ENCODE measurements at regions not wholly inside any gene's neighbourhood (a gene's known extent, or its start where the extent isn't known, plus 50 kb on each side); places are given as distances from the start of the nearest gene placed in this dataset.

DNA sequence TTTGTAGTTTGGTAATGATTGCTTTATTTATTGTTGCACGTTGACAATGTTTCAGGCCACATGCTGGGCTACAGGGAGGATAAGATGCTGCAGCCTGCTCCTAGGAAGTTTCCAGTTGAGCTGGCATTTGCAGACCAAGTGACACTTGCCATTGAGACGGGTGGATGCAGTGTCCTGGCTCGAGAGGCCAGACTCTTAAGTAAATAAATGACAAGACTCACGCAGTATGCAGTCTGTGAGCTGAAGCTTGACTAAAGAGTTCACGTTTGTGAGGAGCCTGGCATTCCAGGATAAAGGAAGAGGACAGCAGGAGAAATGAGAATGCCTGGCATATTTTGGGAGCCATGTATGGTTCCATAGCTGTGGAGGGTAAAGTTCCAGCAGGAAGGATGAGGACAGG, 105.8 kb downstream of the BAMBI start:
- peak; percentile 3 for DNase-seq

DNA sequence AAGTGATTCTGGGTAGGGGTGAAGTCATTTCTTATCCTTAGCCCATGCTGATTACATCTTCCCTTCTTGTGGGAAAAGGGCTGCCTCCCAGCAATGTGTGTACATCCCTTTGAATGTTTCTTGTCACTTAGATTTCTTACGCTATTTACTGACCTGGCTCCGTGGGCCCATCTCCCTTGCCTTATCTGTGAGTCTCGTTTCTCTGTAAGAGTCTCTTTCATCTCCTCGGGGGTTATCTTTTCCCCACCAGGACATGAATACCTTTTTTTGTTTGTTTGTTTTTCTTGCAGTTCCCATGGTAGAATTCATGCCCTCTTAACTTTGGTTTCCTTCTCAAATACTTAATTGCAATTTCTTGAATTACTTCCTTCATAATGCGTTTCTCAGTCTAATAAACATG, 107.7 kb downstream of the BAMBI start:
- no peak for DNase-seq

DNA sequence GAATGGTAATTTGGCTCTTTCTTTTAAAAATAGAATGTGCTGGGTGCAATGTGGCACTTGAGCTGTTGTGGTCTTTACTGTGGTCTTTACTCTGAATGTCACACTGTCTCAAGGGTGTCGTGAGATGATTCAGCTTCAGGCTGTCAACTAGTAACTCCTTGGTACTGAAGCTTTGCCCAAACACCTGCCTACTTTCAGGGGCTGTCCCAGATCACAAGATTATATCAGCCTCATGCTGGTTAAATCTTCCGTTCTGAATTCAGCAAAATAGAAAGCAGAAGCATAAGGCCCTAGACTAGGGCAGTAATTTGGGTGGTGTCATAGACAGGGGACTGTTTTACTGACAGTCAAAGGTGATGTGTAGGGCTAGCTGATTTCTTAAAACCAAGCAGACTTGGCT, 110.9 kb downstream of the BAMBI start:
- no peak for DNase-seq

DNA sequence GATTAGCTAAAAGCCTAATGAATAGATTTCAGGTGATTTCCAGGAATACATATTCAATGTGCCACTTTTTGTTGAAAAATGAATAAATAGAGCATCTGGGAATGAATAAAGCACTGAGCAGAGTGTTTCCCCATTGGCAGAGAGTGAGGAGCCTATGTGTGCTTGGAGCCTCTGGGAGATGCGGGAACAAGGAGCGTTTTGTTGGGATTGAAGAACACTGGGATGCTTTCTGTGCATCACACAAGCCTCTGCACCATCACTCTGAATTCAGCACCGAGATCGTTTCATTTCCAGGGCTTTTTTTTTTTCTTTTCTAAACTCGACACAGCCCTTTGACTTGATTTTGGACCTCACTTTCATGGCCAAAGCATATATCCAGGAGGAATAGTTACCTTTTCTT, 111.4 kb downstream of the BAMBI start:
- DNase-seq = no peak

DNA sequence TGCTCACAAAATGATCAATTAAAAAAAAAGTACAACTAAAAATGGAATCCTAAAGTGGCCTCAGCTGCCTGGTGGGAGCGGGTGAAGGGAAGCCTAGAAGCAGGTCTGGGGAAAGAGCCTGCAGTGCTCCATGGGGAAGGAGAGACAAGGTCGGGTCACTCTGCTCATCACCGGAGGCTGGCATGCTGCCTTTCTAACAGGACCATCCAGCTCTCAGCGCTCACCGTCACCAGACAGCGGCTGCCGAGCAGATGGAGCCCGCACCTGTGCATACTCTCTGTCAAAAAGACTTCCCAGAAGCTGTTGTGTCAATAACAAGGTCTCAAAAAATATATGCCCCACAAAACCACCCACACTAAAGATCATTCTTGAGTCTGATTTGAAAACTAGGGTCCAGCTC, 112.8 kb downstream of the BAMBI start:
- DNase-seq = no peak

DNA sequence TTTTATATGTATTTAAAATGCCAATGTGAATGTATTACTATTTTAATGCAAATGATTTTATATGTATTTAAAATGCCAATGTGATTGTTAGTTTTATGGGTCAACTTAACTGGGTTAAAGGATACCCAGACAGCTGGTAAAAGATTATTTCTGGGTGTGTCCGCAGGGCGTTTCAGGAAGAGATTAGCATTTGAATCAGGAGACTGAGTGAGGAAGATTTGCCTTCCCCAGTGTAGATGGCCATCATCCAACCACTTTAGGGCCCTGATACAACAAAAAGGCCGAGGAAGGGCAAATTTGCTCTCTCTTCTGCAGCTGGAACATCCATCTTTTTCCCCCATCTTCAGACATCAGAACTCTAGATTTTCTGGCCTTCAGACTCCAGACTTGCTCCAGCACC, 116.2 kb downstream of the BAMBI start:
- no peak for DNase-seq

DNA sequence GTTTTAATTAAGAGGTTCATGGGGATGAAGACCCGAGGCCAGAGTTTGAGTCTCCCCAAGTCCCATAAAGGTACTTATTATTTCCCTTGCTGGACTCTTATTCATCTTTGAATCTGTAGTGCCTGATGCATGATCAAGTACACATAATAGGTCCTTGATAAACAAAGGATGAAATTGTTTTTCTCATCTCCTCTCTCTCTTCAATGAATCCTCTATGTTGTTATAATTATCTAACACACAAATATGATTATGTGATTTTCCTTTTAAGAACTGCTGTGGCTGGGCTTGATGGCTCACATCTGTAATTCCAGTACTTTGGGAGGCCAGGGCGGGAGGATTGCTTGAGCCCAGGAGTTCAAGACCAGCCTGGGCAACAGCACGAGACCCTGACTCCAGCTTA, 117.7 kb downstream of the BAMBI start:
- no peak for DNase-seq

DNA sequence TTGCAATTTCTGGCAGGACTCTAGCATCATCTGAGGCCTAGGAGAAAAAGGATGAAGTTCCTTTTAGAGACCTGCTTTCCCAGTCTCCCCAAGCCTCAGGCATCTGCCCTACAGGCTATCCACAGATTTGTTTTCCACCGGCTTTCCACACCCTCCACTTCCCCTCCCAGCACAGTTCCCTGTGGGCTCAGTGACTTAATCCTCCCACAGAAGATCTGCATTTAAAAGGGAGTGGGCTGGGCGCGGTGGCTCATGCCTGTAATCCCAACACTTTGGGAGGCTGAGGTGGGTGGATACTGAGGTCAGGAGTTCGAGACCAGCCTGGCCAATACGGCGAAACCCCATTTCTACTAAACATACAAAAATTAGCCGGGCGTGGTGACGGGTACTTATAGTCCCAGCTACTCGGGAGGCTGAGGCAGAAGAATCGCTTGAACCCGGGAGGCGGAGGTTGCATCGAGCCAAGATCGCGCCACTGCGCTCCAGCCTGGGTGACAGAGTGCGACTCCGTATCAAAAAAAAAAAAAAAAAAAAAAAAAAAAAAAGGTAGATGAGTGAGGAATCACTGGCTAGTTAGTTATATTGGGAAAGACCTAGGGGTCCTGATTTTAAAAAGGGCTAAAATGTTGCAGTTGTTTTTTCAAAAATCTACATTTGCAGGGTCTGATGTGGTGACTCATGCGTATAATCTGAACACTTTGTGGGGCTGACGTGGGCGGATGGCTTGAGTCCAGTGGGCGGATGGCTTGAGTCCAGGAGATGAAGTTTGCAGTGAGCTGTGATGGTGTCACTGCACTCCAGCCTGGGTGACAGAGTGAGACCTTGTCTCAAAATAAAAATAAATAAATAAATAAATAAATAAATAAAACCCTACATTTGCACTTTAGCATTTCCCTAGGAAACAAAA, 119.5 kb downstream of the BAMBI start:
- DNase-seq = peak; percentile 59

DNA sequence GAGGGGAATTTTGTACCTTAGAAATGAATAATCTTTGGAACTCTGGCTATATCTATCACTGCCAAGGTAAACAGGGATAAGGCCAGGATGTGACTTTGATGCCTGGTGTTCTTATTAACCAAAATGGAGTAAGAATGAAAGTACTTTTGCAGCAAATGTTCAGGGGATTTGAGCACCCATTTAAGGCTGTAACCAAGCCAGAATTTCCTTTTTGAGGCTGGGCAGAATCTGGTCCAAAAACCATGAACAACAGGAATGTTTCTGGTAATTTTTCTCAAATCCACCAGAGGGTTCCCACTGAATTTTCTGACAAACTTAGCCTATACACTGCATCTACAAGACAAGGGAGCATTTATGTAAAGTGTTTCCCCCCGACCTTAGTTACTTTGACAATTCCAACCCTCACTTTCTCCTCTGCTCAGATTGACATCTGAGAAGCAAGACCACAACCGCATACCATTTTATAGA, 120.6 kb downstream of the BAMBI start:
- DNase-seq = peak; percentile 36

DNA sequence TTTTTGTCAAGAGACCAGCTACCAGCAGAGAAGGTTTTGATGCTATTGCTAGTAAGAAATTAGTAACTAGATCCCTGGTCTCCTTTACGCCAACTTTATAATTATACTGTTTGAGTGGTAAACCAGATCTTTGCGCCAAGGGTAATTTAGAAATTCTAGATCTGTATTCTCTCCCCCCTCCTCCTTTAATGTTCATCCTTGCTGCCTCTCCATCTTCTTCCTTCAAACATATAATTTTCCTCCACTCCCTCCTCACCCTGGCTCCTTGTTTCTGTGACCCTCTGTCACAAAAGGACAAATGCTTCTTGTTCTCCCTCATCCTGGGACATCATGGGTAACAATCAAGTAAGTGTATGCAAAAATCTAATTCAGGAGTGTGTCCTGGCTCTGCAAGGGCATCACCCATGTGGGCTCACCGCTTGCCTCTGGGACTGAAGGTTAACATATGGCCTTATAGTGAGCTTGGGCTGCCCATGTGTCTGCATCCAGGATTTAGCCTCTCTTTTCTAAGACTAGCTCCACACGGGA, 121.2 kb downstream of the BAMBI start:
- DNase-seq = no peak

DNA sequence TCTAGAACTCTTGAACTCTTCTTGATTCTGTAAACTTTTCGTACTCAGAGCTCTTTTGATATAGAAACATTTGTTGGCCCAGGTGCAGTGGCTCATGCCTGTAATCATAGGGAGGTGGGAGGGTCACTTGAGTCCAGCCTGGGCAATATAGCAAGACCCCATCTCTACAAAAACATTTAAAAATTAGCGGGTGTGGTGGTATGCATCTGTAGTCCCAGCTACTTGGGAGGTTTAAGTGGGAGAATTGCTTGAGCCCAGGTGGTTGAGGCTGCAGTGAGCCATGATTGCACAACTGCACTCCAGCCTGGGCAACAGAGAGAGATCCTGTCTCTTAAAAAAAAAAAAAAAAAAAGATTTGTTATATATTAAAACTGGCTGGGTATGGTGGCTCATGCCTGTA, 121.6 kb downstream of the BAMBI start:
- no peak for DNase-seq

DNA sequence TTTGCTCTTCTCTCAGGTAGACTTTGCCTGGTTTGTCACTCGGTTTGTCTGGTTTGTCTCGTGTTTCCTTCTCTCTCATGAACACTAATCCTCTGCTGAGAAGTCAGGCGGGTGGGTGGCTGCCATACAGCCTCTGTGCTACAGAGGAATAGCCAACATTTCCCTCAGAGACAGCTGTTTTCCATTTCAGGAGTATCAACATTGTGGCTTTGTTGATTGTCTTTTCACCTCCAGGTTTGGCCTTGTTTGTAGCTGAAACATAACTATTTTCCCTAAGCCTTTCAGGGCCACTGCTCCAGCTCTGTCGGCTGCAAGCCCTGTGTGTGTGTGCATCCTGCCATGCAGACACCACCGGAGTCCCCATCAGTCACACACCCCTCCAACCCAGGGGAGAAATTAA, 122.8 kb downstream of the BAMBI start:
- DNase-seq = no peak

DNA sequence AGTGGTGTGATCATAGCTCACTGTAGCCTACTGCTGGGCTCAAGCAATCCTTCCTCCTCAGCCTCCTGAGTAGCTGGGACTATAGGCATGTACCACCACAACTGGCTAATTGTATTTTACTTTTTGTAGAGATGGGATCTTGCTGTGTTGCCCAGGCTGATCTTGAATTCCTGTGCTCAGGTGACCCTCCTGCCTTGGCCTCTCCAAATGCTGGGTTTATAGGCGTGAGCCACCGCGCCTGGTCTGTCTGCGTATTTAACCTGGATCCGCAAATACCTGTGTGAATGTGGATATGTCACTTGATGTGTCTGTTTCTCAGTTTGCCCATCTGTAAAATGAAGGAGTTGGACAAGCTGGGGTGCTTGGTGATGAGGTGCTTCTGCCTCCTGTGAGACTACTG, 123.9 kb downstream of the BAMBI start:
- DNase-seq = no peak

DNA sequence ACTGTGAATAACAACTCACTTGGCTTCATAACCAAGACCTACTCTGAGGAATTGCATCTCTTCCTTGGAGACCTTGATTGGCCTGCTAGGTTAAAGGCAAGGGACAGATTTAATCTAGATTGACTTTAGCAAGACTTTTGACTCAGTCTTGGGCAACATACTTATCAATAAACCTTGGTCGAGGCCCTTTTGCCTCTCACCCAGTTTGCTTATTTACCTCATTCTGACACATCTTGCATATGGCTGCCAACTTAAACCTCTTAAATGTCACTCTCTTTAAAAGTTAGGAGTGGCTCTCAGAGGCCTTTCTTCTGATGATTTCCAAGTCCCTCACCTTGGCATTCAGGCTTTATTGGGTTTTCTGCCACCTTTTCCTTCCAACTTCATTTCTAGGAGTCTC, 124.5 kb downstream of the BAMBI start:
- no peak for DNase-seq

DNA sequence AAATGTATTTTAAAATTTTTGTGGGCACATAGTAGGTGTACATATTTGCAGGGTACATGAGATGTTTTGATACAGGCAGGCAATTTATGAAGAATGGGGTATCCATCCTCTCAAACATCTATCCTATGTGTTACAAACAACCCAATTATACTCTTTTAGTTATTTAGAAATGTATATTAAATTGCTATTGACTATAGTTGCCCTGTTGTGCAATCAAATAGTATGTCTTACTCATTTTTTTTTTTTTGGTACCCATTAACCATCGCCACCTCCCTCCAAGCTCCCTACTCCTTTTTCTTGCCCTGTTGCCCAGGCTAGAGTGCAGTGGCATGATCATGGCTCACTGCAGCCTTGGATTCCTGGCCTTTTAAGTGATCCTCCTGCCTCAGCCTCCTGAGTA, 128.1 kb downstream of the BAMBI start:
- no peak for DNase-seq

DNA sequence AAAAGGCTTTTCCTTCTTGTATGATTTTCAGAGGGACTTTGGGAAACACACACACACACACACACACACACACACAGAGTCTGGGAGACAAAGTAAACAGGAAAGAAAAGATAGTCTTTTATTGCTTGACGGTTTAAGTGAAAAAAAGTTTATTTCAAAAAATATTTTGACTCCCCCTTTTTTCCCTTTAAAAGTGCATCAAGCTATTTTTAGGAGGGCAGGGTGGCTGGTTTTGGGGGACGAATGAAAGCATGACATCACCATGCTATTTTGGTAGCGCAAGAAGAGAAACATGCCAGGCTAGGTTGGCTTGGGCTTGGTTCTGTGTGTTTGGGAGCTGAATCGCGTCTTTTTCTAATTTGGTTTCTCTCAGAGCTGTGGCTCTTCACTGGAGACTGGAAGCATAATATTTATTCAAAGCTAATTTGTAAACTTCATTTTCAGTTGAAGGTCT, 129.2 kb downstream of the BAMBI start:
- no peak for DNase-seq

DNA sequence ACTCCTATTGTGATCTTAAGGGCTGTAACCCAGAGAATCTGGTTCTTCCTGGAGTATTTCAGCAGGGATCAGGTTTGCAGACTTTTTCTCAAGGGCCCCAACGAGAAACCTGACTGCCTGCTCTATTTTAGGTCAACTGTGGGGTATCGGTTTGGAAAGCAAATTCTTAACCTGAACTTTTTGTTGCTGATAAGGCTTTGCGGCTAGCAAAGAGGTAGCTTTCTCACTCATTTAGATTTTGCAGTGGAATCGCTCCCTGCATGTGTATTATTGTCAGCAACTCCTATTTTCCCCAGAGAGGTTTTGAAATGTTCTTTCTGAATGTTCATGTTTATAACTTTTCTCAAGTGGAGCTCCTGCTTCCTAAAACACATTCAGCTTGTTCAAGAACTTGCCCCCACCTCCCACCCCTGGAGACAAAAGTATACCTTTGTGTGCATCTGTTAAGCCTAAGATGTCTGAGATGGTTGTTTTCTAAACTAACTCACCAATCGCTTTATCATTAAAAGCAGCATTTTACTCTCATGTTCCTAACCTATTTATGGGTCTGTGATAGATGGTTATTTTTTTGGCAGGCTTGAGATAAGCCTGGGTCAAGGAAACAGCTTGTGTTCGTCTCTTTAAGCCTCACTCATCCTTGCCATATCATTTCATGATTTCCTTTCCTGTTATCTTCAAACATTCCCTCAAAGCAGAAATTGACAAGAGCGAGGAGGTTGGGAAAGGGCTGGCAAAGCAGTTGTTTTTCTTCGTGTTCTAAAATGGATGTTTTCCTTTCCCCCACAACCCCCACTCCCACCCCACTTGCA, 129.8 kb downstream of the BAMBI start:
- no peak for DNase-seq

DNA sequence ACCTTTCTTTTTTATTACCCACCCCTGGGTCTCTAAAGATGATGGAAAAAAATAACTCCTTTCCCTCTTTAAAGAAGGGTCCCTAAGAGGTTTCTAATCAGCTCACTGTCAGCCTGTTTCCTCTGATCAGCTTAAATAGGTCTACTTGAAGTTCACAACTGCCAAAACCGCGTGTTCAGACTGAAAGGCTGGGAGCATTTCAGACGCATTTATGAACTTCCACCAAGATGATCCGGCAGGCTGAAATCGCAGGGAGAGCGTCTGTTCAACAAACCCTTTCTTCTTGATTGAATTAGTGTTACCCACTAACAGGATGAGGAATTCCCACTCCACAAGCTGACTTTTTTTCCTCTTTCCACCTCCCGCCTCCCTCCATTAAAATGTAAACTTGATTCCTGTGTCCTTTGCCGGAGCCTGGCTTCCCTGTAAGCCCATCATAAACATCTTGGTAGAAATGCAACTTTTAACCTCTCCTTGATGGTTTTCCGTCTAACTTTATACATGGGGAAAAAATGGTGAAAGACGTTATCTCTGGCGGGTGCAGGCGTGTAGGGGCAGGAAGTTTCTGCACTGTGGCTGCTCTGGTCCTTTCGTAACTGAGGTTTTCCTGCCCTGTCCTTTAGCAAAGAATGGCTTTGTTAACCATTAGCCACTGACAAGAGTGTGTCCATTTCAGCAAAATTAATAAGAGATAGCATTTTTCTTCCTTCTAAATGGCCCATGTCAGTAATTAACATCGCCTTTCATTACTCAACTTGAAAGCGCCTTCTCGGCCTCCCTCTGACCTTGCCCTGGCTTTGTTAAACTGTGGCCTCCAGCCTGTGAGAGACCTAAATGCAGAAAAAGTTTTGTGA, 130.7 kb downstream of the BAMBI start:
- DNase-seq = no peak

DNA sequence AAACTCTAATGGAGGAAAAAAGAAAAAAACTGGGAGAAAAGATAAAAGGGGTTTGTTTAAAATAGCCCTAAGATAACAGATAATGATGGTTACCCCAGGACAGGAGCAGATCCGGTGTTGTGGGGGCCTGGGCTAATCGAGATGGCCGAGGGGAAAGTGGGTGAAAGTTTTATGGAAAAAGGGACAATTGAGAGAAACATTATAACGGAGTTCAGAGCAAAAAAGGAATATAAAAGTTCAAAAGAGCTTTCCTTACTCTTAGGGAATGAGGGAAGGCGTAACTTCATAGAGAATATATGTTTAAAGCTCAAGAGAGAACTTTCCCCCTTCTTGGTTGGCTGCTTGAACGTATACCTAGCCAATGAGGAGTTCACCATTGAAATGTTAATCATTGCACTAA, 131.4 kb downstream of the BAMBI start:
- no peak for DNase-seq

DNA sequence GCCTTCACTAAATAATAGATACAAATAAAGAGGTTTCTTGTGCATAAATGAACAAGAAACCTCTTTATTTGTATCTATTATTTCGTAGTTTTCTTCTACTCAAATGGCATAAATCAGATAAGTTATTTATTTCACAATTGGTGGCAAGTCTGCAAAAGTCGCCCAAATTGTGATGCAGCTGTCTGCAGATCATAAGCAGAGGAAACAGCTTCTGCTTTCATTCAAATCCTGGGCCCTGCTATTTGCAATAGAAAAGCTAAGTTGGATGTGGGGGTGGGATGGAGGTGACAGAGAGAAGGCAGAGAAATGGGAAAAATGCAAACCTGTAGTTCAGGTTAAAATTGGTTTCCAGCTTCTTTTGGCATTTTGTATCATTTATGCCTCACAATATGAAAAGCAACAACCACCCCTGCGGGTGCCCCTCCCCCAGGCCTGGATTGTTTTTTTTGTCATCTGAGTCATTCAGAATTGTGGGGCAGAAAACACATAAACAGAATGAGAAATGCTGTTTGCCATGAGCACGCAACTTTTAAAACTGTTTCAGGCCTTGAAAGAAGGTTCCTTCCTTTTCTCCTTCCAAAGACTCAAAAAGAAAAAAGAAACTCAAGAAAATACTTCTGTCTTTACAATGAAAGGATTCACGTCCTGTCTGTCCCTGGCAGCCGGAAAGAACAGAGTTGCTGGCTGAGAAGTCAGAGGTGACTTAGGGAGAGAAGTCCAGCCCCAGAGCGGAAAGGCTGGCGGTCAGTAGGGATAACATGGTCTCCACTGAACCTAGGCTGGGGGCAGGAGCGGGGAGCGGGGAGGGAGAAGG, 132.9 kb downstream of the BAMBI start:
- DNase-seq = no peak

DNA sequence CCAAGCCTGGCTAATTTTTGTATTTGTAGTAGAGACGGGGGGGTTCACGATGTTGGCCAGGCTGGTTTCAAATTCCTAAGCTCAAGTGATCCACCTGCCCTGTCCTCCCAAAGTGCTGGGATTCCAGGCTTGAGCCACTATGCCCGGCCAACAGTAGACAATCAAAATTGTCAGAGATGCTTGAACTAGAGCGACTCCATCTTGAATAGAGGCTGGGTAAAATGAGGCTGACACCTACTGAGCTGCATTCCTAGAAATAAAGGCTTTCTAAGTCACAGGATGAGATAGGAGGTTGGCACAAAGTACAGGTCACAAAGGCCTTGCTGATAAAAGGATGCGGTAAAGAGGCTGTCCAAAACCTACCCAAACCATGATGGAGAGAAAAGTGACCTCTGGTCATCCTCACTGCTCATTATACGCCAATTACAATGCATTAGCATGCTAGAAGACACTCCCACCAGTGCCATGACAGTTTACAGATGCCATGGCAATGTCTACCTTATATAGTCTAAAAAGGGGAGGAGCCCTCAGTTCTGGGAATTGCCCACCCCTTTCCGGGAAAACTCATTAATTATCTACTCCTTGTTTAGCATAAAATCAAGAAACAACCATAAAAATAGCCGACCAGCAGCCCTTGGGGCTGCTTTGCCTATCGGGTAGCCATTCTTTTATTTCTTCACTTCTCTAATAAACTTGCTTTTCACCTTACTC, 134.5 kb downstream of the BAMBI start:
- no peak for DNase-seq

All from fibroblast of skin of scalp (primary cell).